HG03060 (cell line): ENCODE measurements at regions not wholly inside any gene's neighbourhood (a gene's known extent, or its start where the extent isn't known, plus 50 kb on each side); places are given as distances from the start of the nearest gene placed in this dataset.
"Not testable (repeated sequence)": the region's sequence is repeated elsewhere in the genome, so short reads cannot be mapped to it uniquely, and the experiment has no call there.

ENCODE experiments used
- ATAC-seq: cut with Tn5 transposase; IDR thresholded peaks from one replicate; pipeline ENCODE4 v1.9.1; 2021; ENCODE audit warnings: low read depth, moderate number of reproducible peaks; ENCODE audit not compliant: unreplicated experiment

- no peak for ATAC-seq
Observed at GRCh38 chr2:166651080-166651675, 157.1 kb upstream of the SCN7A start.

GRCh38 chr2:166647935-166648334, 153.9 kb upstream of the SCN7A start:
- no peak for ATAC-seq

- ATAC-seq, result no peak
Observed at GRCh38 chr2:166643980-166644379, 149.9 kb upstream of the SCN7A start.

- ATAC-seq, result not testable (repeated sequence)
Observed at GRCh38 chr2:166641516-166641915, 147.5 kb upstream of the SCN7A start.

- ATAC-seq, result no peak
Observed at GRCh38 chr2:166637051-166637450, 143.0 kb upstream of the SCN7A start.

- ATAC-seq, result no peak
Observed at GRCh38 chr2:166634706-166635105, 140.7 kb upstream of the SCN7A start.

- no peak for ATAC-seq
Observed at GRCh38 chr2:166632616-166633015, 138.6 kb upstream of the SCN7A start.

GRCh38 chr2:166628478-166629136, 134.6 kb upstream of the SCN7A start:
- ATAC-seq, result no peak

GRCh38 chr2:166627893-166628292, 133.8 kb upstream of the SCN7A start:
- ATAC-seq, result no peak

GRCh38 chr2:166625670-166626069, 131.6 kb upstream of the SCN7A start:
- ATAC-seq, result no peak

- no peak for ATAC-seq
Observed at GRCh38 chr2:166614503-166614902, 120.5 kb upstream of the SCN7A start.

- ATAC-seq, result no peak
Observed at GRCh38 chr2:166614029-166614428, 120.0 kb upstream of the SCN7A start.

GRCh38 chr2:166613226-166613625, 119.2 kb upstream of the SCN7A start:
- no peak for ATAC-seq

- no peak for ATAC-seq
Observed at GRCh38 chr2:166612214-166612613, 118.2 kb upstream of the SCN7A start.

GRCh38 chr2:166610913-166611305, 116.9 kb upstream of the SCN7A start:
- no peak for ATAC-seq

- ATAC-seq, result no peak
Observed at GRCh38 chr2:166610180-166610912, 116.3 kb upstream of the SCN7A start.

GRCh38 chr2:166609183-166609959, 115.3 kb upstream of the SCN7A start:
- no peak for ATAC-seq

GRCh38 chr2:166607880-166608279, 113.8 kb upstream of the SCN7A start:
- no peak for ATAC-seq

GRCh38 chr2:166593403-166593802, 99.4 kb upstream of the SCN7A start:
- ATAC-seq, result no peak

- ATAC-seq, result no peak
Observed at GRCh38 chr2:166592750-166593149, 98.7 kb upstream of the SCN7A start.

- no peak for ATAC-seq
Observed at GRCh38 chr2:166591226-166591625, 97.2 kb upstream of the SCN7A start.
